Muscle of leg (tissue), 3 donors: ENCODE measurements at regions not wholly inside any gene's neighbourhood (a gene's known extent, or its start where the extent isn't known, plus 50 kb on each side); places are given as distances from the start of the nearest gene placed in this dataset.

Experiments used
- DNase-seq: peaks from one replicate; pipeline ENCODE4 v3.0.0; 2013
- H3K27ac ChIP-seq: one replicate; pipeline ENCODE4 v1.5.1; 2013; ENCODE audit warnings: mild to moderate bottlenecking, low read length, control low read depth
- H3K27me3 ChIP-seq: one replicate; pipeline ENCODE4 v1.6.1; 2013; ENCODE audit warnings: low read length; ENCODE audit not compliant: control insufficient read depth, insufficient read depth
- H3K36me3 ChIP-seq: one replicate; pipeline ENCODE4 v1.6.1; 2013; ENCODE audit warnings: low read length; ENCODE audit not compliant: control insufficient read depth, insufficient read depth
- H3K4me1 ChIP-seq: one replicate; pipeline ENCODE4 v1.6.1; 2013; ENCODE audit warnings: low read length; ENCODE audit not compliant: control insufficient read depth, insufficient read depth
- H3K4me3 ChIP-seq: one replicate; pipeline ENCODE4 v1.5.1; 2013; ENCODE audit warnings: low read length, control low read depth
- H3K9me3 ChIP-seq: replicated peaks from 2 replicates; pipeline ENCODE4 v1.6.1; 2013; ENCODE audit warnings: low read depth, low read length; ENCODE audit not compliant: control insufficient read depth
- WGBS: methylation state at CpG from one replicate; pipeline ENCODE4 v1.1.5; 2013; ENCODE audit warnings: missing lambda C conversion rate; ENCODE audit not compliant: insufficient coverage; 5-methylcytosine and 5-hydroxymethylcytosine counted together

- WGBS = 29% methylated on average over 2 of the region's 4 CpGs
- H3K4me3 ChIP-seq = no peak overlapping the region
These were observed 1054.0 kb downstream of the TUSC7 start for GRCh38 chr3:117763561-117763960.

GRCh38 chr3:117768581-117768980 is 1059.0 kb downstream of the TUSC7 start:
- H3K27me3 ChIP-seq = no peaks in the 10 kb centered on the region
- no peaks in the 10 kb centered on the region for H3K9me3 ChIP-seq
- DNase-seq = no peak
- 80% methylated on average over 1 of the region's 4 CpGs for WGBS
- no peaks in the 10 kb centered on the region for H3K4me1 ChIP-seq
- no peaks in the 10 kb centered on the region for H3K36me3 ChIP-seq
- no peak overlapping the region for H3K4me3 ChIP-seq
- H3K27ac ChIP-seq = no peak overlapping the region

More at GRCh38 chr3:117763561-117763960, 1054.0 kb downstream of the TUSC7 start:
- Histone ChIP-seq H3K27ac (no peak overlapping the region), H3K9me3 (no peaks in the 10 kb centered on the region), H3K27me3 (no peaks in the 10 kb centered on the region), H3K4me1 (no peaks in the 10 kb centered on the region), H3K36me3 (no peaks in the 10 kb centered on the region)
- no peak for DNase-seq

GRCh38 chr3:117774130-117774529 is 1064.6 kb downstream of the TUSC7 start:
- Histone ChIP-seq H3K27ac (no peak overlapping the region), H3K27me3 (no peaks in the 10 kb centered on the region), H3K4me3 (no peak overlapping the region), H3K36me3 (no peaks in the 10 kb centered on the region), H3K4me1 (no peaks in the 10 kb centered on the region), H3K9me3 (no peaks in the 10 kb centered on the region)
- no peak for DNase-seq

GRCh38 chr3:117786349-117786748 is 1076.8 kb downstream of the TUSC7 start:
- WGBS = no CpG with 5 or more reads among the region's 2 CpGs
- no peak overlapping the region for H3K4me3 ChIP-seq
- no peak for DNase-seq
- no peaks in the 10 kb centered on the region for H3K27me3 ChIP-seq
- H3K27ac ChIP-seq = no peak overlapping the region
- no peaks in the 10 kb centered on the region for H3K36me3 ChIP-seq
- H3K9me3 ChIP-seq = no peaks in the 10 kb centered on the region
- H3K4me1 ChIP-seq = no peaks in the 10 kb centered on the region

- Histone ChIP-seq H3K9me3 (no peaks in the 10 kb centered on the region), H3K4me3 (no peak overlapping the region), H3K27ac (no peak overlapping the region), H3K36me3 (no peaks in the 10 kb centered on the region), H3K27me3 (no peaks in the 10 kb centered on the region), H3K4me1 (no peaks in the 10 kb centered on the region)
- peak; percentile 57 for DNase-seq
These were observed 1078.5 kb downstream of the TUSC7 start for GRCh38 chr3:117788061-117788460.

- Histone ChIP-seq H3K36me3 (no peaks in the 10 kb centered on the region), H3K27me3 (no peaks in the 10 kb centered on the region), H3K4me1 (no peaks in the 10 kb centered on the region), H3K9me3 (no peaks in the 10 kb centered on the region), H3K27ac (no peak overlapping the region), H3K4me3 (no peak overlapping the region)
- no peak for DNase-seq
- WGBS = 31% methylated on average over 2 of the region's 3 CpGs
These were observed 1078.9 kb downstream of the TUSC7 start for GRCh38 chr3:117788506-117788905.

- Histone ChIP-seq H3K9me3 (no peaks in the 10 kb centered on the region), H3K27me3 (no peaks in the 10 kb centered on the region), H3K4me3 (no peak overlapping the region), H3K4me1 (no peaks in the 10 kb centered on the region), H3K27ac (no peak overlapping the region), H3K36me3 (no peaks in the 10 kb centered on the region)
- no peak for DNase-seq
- WGBS = 73% methylated on average over 1 of the region's 2 CpGs
These were observed 1080.8 kb downstream of the TUSC7 start for GRCh38 chr3:117790235-117790987.

GRCh38 chr3:117793622-117794265 is 1084.2 kb downstream of the TUSC7 start:
- Histone ChIP-seq H3K9me3 (no peaks in the 10 kb centered on the region), H3K27me3 (no peaks in the 10 kb centered on the region), H3K4me1 (no peaks in the 10 kb centered on the region), H3K4me3 (no peak overlapping the region), H3K27ac (no peak overlapping the region), H3K36me3 (no peaks in the 10 kb centered on the region)
- DNase-seq = peak; percentile 13
- WGBS = 40% methylated on average over 1 of the region's 8 CpGs

- Histone ChIP-seq H3K4me1 (no peaks in the 10 kb centered on the region), H3K36me3 (no peaks in the 10 kb centered on the region), H3K4me3 (no peak overlapping the region), H3K27ac (no peak overlapping the region), H3K9me3 (no peaks in the 10 kb centered on the region), H3K27me3 (no peaks in the 10 kb centered on the region)
- DNase-seq = no peak
- no CpG with 5 or more reads among the region's 3 CpGs for WGBS
These were observed 1088.6 kb downstream of the TUSC7 start for GRCh38 chr3:117798221-117798620.

- Histone ChIP-seq H3K27ac (no peak overlapping the region), H3K9me3 (no peaks in the 10 kb centered on the region), H3K4me1 (no peaks in the 10 kb centered on the region), H3K4me3 (no peak overlapping the region), H3K27me3 (no peaks in the 10 kb centered on the region), H3K36me3 (no peaks in the 10 kb centered on the region)
- DNase-seq = peak; percentile 11
- WGBS = no CpG with 5 or more reads among the region's 6 CpGs
These were observed 1089.3 kb downstream of the TUSC7 start for GRCh38 chr3:117798687-117799386.
